ENCODE measurements at regions not wholly inside any gene's neighbourhood (a gene's known extent, or its start where the extent isn't known, plus 50 kb on each side); places are given as distances from the start of the nearest gene placed in this dataset.

DNA sequence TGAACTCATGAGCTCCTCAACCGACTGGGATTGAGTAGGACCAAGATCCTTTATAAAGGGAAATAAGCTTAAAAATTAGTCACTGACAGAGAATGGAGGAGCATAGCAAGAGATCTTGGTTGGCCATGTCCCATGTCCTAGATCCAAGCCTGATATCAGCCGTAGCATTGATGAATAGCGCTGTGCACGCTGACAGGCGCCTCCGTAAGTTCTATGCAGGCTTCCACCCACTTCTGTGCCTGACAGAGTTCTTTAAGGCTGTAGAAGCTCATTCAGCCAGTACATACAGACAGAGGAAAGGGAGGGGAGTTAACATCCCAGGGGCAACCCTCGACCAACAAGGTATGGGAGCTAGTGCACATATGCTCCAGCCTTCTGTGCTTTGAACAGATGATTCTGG, 251.7 kb upstream of the TBC1D5 start:
- H3K9ac ChIP-seq (ENCODE audit: low read length) = no peak overlapping the region
- H3K36me3 ChIP-seq (replicated peaks in 1 of 2; ENCODE audit: control extremely low read depth in 1 of 2, control insufficient read depth in 1 of 2, extremely low read depth in 1 of 2, insufficient read depth in 2 of 2, low read length in 1 of 2) = no peaks in the 10 kb centered on the region
- H3K4me3 ChIP-seq (ENCODE audit: control extremely low read depth in 1 of 5, extremely low read depth in 1 of 5, insufficient read depth in 1 of 5, low read depth in 2 of 5, low read length in 4 of 5) = no peak overlapping the region
- H4K20me1 ChIP-seq (ENCODE audit: control insufficient read depth, insufficient read depth, low read length, poor library complexity, severe bottlenecking) = no peaks in the 10 kb centered on the region
- whole genome bisulfite sequencing (ENCODE audit: insufficient coverage) = 80% methylated on average over 1 of the region's 7 CpGs
- no peaks in the 10 kb centered on the region for H3K4me1 Mint-ChIP-seq
- H3K9me3 Mint-ChIP-seq (ENCODE audit: insufficient read depth) = no peaks in the 10 kb centered on the region
- POLR2A ChIA-PET = no interaction called here
- no peak overlapping the region for H2AFZ ChIP-seq (ENCODE audit: insufficient read depth, low read depth, low read length, poor library complexity, severe bottlenecking)
- TF ChIP-seq CTCF (IDR thresholded peaks at IDR 0.05) = no peak
- TF ChIP-seq EZH2 (IDR thresholded peaks at IDR 0.05; ENCODE audit: borderline replicate concordance, insufficient read depth, low read depth, low read length, poor library complexity, severe bottlenecking) = no peak
- no peaks in the 10 kb centered on the region for H3K79me2 ChIP-seq (ENCODE audit: control insufficient read depth, insufficient read depth, low read length)
- no peaks in the 10 kb centered on the region for H3K4me1 ChIP-seq (ENCODE audit: control insufficient read depth in 2 of 2, insufficient read depth in 2 of 2, low read length in 2 of 2)
- no peak for DNase-seq
- no peak overlapping the region for H3K27ac ChIP-seq (ENCODE audit: low read length in 2 of 2)
- H3K4me2 ChIP-seq (replicated peaks; ENCODE audit: low read depth, low read length, poor library complexity, severe bottlenecking) = no peak overlapping the region
- no peak for ATAC-seq (ENCODE audit: low read depth)
- CTCF ChIA-PET = interaction anchor here (3.0 kb wide), 1 partner anchor 15 kb away, joined by 8 read pairs; no protein-coding TSS in a partner anchor
- H3K27me3 ChIP-seq (replicated peaks in 1 of 4; ENCODE audit: control extremely low read depth in 1 of 4, control insufficient read depth in 3 of 4, insufficient read depth in 4 of 4, low read length in 3 of 4) = no peaks in the 10 kb centered on the region
- no peaks in the 10 kb centered on the region for H3K27me3 Mint-ChIP-seq
- no peak overlapping the region for H3K27ac Mint-ChIP-seq
- intact Hi-C loops (cut with micrococcal nuclease) = no loop called here
- H3K4me3 Mint-ChIP-seq = no peak overlapping the region
- no peaks in the 10 kb centered on the region for H3K9me3 ChIP-seq (ENCODE audit: control extremely low read depth in 1 of 3, control insufficient read depth in 2 of 3, insufficient read depth in 1 of 3, low read length in 2 of 3)

GRCh38 chr3:17990390-17990789, 248.0 kb upstream of the TBC1D5 start:
- WGBS (ENCODE audit: insufficient coverage) = no CpG with 5 or more reads among the region's 1 CpG
- peaks cover 15% of the 10 kb centered on the region for H3K27me3 Mint-ChIP-seq
- Histone ChIP-seq H4K20me1 (ENCODE audit: control insufficient read depth, insufficient read depth, low read length, poor library complexity, severe bottlenecking) (no peaks in the 10 kb centered on the region), H3K4me1 (ENCODE audit: control insufficient read depth in 2 of 2, insufficient read depth in 2 of 2, low read length in 2 of 2) (no peaks in the 10 kb centered on the region), H2AFZ (ENCODE audit: insufficient read depth, low read depth, low read length, poor library complexity, severe bottlenecking) (no peak overlapping the region), H3K9me3 (ENCODE audit: control extremely low read depth in 1 of 3, control insufficient read depth in 2 of 3, insufficient read depth in 1 of 3, low read length in 2 of 3) (no peaks in the 10 kb centered on the region), H3K4me2 (replicated peaks; ENCODE audit: low read depth, low read length, poor library complexity, severe bottlenecking) (no peak overlapping the region), H3K79me2 (ENCODE audit: control insufficient read depth, insufficient read depth, low read length) (no peaks in the 10 kb centered on the region), H3K9ac (ENCODE audit: low read length) (no peak overlapping the region), H3K27ac (ENCODE audit: low read length in 2 of 2) (no peak overlapping the region), H3K36me3 (replicated peaks in 1 of 2; ENCODE audit: control extremely low read depth in 1 of 2, control insufficient read depth in 1 of 2, extremely low read depth in 1 of 2, insufficient read depth in 2 of 2, low read length in 1 of 2) (no peaks in the 10 kb centered on the region), H3K4me3 (ENCODE audit: control extremely low read depth in 1 of 5, extremely low read depth in 1 of 5, insufficient read depth in 1 of 5, low read depth in 2 of 5, low read length in 4 of 5) (no peak overlapping the region), H3K27me3 (replicated peaks in 1 of 4; ENCODE audit: control extremely low read depth in 1 of 4, control insufficient read depth in 3 of 4, insufficient read depth in 4 of 4, low read length in 3 of 4) (no peaks in the 10 kb centered on the region)
- no peak overlapping the region for H3K4me3 Mint-ChIP-seq
- ChIA-PET CTCF (no interaction called here), POLR2A (no interaction called here)
- TF ChIP-seq CTCF (IDR thresholded peaks at IDR 0.05) (no peak), EZH2 (IDR thresholded peaks at IDR 0.05; ENCODE audit: borderline replicate concordance, insufficient read depth, low read depth, low read length, poor library complexity, severe bottlenecking) (no peak)
- no peak overlapping the region for H3K27ac Mint-ChIP-seq
- no peaks in the 10 kb centered on the region for H3K9me3 Mint-ChIP-seq (ENCODE audit: insufficient read depth)
- ATAC-seq (ENCODE audit: low read depth) (no peak), DNase-seq (no peak)
- no peaks in the 10 kb centered on the region for H3K4me1 Mint-ChIP-seq
- intact Hi-C loops (cut with micrococcal nuclease) = no loop called here

Measured in B cell (primary cell).